ENCODE measurements at regions not wholly inside any gene's neighbourhood (a gene's known extent, or its start where the extent isn't known, plus 50 kb on each side); places are given as distances from the start of the nearest gene placed in this dataset.

- TF ChIP-seq, protein P1, sequence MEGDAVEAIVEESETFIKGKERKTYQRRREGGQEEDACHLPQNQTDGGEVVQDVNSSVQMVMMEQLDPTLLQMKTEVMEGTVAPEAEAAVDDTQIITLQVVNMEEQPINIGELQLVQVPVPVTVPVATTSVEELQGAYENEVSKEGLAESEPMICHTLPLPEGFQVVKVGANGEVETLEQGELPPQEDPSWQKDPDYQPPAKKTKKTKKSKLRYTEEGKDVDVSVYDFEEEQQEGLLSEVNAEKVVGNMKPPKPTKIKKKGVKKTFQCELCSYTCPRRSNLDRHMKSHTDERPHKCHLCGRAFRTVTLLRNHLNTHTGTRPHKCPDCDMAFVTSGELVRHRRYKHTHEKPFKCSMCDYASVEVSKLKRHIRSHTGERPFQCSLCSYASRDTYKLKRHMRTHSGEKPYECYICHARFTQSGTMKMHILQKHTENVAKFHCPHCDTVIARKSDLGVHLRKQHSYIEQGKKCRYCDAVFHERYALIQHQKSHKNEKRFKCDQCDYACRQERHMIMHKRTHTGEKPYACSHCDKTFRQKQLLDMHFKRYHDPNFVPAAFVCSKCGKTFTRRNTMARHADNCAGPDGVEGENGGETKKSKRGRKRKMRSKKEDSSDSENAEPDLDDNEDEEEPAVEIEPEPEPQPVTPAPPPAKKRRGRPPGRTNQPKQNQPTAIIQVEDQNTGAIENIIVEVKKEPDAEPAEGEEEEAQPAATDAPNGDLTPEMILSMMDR (conservative IDR thresholded peaks at IDR 0.05; ENCODE audit: low read depth, low read length): no peak
- no peak for TF ChIP-seq EZH2 (IDR thresholded peaks at IDR 0.05; ENCODE audit: borderline replicate concordance, low read depth, low read length, poor library complexity, severe bottlenecking)
- intact Hi-C loops (cut with micrococcal nuclease; ENCODE audit: unreplicated experiment): no loop called here
- Histone ChIP-seq H3K36me3 (ENCODE audit: insufficient read depth, low read length, poor library complexity, severe bottlenecking) (no peaks in the 10 kb centered on the region), H3K9me3 (ENCODE audit: low read depth, low read length, poor library complexity, severe bottlenecking) (no peaks in the 10 kb centered on the region), H3K4me3 (ENCODE audit: low read depth, low read length, poor library complexity, severe bottlenecking) (no peak overlapping the region), H3K27me3 (replicated peaks; ENCODE audit: insufficient read depth, low read depth, low read length, poor library complexity) (no peaks in the 10 kb centered on the region), H3K27ac (ENCODE audit: low read depth, low read length, poor library complexity, severe bottlenecking) (no peak overlapping the region), H3K4me1 (ENCODE audit: insufficient read depth, low read length, poor library complexity, severe bottlenecking) (peaks cover 14% of the 10 kb centered on the region)
- no TSS peak for BruUV-seq (replicated peaks)
- no peak for DNase-seq (ENCODE audit: low spot score)
- POLR2A ChIA-PET (ENCODE audit: low non-redundant PET): no interaction called here
- CTCF ChIA-PET: no interaction called here
These were observed 341.9 kb upstream of the CHRM2 start for GRCh38 chr7:136526408-136527105.

DNA sequence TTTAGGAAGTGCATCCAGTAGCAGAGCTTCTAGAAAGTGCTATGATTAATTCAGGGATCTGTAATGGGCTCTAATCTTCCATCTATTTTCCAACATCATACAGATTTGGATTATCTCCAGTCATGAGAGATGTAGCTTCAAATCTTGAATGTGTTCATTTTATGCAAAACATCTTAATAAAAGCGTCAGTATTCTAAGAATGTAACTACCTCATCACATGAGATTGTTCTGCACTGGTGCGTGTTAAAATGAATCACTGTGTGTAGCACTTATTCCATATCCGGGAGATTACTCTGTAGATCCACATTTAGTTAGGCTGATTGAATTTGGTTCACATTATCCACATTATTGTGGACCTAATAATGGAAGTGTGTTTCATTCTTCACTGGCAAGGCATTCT, 344.9 kb upstream of the CHRM2 start:
- BruUV-seq (replicated peaks): no TSS peak
- peaks cover 10% of the 10 kb centered on the region for H3K4me1 ChIP-seq (ENCODE audit: insufficient read depth, low read length, poor library complexity, severe bottlenecking)
- CTCF ChIA-PET: no interaction called here

DNA sequence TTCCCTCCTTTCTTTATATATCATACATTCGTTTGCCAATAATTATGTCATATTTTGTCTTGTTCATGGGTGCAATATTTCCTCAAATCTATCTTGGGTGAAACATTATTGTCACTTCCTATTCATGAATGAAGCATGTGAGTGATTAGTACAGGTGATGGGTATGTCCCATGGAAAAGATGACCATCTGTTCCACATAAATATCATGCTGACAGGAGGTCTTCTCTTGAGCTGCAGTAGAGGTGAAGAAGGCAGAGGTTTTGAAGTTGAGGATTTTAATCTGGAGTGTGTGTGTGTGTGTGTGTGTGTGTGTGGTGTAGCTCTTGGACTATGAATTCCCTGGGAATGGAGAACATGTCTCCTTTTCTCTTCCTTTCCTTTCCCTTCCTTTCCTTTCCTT, 350.5 kb upstream of the CHRM2 start:
- H3K27ac ChIP-seq (ENCODE audit: low read depth, low read length, poor library complexity, severe bottlenecking): no peak overlapping the region
- H3K36me3 ChIP-seq (ENCODE audit: insufficient read depth, low read length, poor library complexity, severe bottlenecking): no peaks in the 10 kb centered on the region
- H3K27me3 ChIP-seq (replicated peaks; ENCODE audit: insufficient read depth, low read depth, low read length, poor library complexity): no peaks in the 10 kb centered on the region
- POLR2A ChIA-PET (ENCODE audit: low non-redundant PET): no interaction called here
- BruUV-seq (replicated peaks): no TSS peak
- no peaks in the 10 kb centered on the region for H3K9me3 ChIP-seq (ENCODE audit: low read depth, low read length, poor library complexity, severe bottlenecking)
- TF ChIP-seq EZH2 (IDR thresholded peaks at IDR 0.05; ENCODE audit: borderline replicate concordance, low read depth, low read length, poor library complexity, severe bottlenecking): no peak
- TF ChIP-seq, protein P1 (conservative IDR thresholded peaks at IDR 0.05; ENCODE audit: low read depth, low read length): no peak
- CTCF ChIA-PET: no interaction called here
- no peak overlapping the region for H3K4me3 ChIP-seq (ENCODE audit: low read depth, low read length, poor library complexity, severe bottlenecking)
- no peak for DNase-seq (ENCODE audit: low spot score)
- intact Hi-C loops (cut with micrococcal nuclease; ENCODE audit: unreplicated experiment): no loop called here
- no peaks in the 10 kb centered on the region for H3K4me1 ChIP-seq (ENCODE audit: insufficient read depth, low read length, poor library complexity, severe bottlenecking)

More for the DNA sequence above, 344.9 kb upstream of the CHRM2 start:
- no peak overlapping the region for H3K27ac ChIP-seq (ENCODE audit: low read depth, low read length, poor library complexity, severe bottlenecking)
- intact Hi-C loops (cut with micrococcal nuclease; ENCODE audit: unreplicated experiment): no loop called here
- H3K36me3 ChIP-seq (ENCODE audit: insufficient read depth, low read length, poor library complexity, severe bottlenecking): no peaks in the 10 kb centered on the region
- H3K27me3 ChIP-seq (replicated peaks; ENCODE audit: insufficient read depth, low read depth, low read length, poor library complexity): no peaks in the 10 kb centered on the region
- no peak for TF ChIP-seq EZH2 (IDR thresholded peaks at IDR 0.05; ENCODE audit: borderline replicate concordance, low read depth, low read length, poor library complexity, severe bottlenecking)
- TF ChIP-seq, protein P1 (conservative IDR thresholded peaks at IDR 0.05; ENCODE audit: low read depth, low read length): no peak
- H3K9me3 ChIP-seq (ENCODE audit: low read depth, low read length, poor library complexity, severe bottlenecking): no peaks in the 10 kb centered on the region
- POLR2A ChIA-PET (ENCODE audit: low non-redundant PET): no interaction called here
- H3K4me3 ChIP-seq (ENCODE audit: low read depth, low read length, poor library complexity, severe bottlenecking): no peak overlapping the region
- DNase-seq (ENCODE audit: low spot score): peak; percentile 66

Data from A673 (cell line).